Cerebellar cortex (tissue), 1 donor: ENCODE measurements at regions not wholly inside any gene's neighbourhood (a gene's known extent, or its start where the extent isn't known, plus 50 kb on each side); places are given as distances from the start of the nearest gene placed in this dataset.

Experiments
- DNase-seq: peaks from one replicate; pipeline ENCODE4 v3.0.0-alpha.2; 2015; ENCODE audit warnings: low spot score

GRCh38 chr5:2032432-2032831 lies 149.7 kb upstream of the IRX4 start:
- no peak for DNase-seq

DNA sequence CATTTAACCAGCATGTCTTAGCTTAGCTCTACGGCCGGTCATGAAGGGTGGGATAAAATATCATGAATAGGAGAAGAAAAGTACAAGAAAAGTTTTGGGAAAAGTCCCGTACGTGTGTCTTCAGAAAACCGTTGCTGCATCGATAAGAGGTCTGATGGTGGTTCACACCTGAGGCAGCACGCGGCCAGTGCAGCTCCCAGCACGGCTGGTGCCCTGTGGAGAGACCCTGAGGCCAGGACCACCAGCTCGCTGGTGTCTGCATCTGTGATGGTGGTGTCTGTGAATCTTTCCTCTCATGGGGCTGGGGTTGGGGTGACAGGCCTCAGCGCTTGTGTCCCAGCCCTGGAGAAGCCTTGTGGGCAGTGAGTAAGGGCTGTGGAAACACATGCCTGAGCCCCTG lies 148.9 kb upstream of the IRX4 start:
- no peak for DNase-seq

DNA sequence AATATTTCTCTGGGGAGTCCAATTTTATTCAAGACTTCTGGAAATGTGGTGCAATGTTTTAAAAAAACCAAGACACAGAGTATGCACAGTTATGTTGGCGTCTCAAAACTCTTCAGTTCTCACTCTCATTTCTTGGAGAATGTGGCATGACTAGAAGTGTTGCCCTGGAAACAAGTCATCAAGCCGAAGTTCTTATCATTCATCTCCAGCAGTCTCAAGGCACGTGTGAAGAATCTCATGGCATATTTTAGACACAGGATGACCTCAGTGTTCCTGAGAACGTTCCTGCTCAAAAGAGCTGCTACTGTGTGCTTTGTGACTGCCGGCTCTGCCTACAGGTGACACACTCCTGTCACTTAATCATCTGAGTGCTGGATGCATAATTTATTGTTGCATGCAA lies 147.4 kb upstream of the IRX4 start:
- DNase-seq = no peak

GRCh38 chr5:2029206-2029605 lies 146.5 kb upstream of the IRX4 start:
- DNase-seq = no peak

- DNase-seq = no peak
Observed at GRCh38 chr5:2027790-2028189, 145.1 kb upstream of the IRX4 start.

- DNase-seq = no peak
Observed at GRCh38 chr5:2024986-2025721, 142.4 kb upstream of the IRX4 start.

DNA sequence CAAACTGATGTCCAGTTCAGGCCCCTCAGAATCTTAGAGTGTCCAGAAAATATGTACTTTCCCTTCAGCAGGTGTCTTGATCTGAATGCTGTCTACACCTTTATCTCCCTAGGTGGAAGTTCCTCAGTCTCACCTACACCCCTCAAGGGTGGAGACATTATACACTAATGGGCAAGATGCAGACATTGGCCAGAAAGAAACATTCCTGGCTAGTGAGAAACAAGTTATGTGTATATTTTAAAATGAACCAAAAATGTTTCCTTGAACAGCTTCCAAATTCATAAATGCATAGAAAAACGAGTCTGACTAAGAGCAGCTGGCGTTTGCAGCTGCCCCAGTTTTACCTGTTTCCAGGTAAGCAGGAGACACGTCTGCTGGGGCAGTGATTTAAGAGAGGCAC lies 140.5 kb upstream of the IRX4 start:
- no peak for DNase-seq

- DNase-seq = no peak
Observed at GRCh38 chr5:2022436-2022835, 139.7 kb upstream of the IRX4 start.

GRCh38 chr5:2021484-2022176 lies 138.9 kb upstream of the IRX4 start:
- no peak for DNase-seq

GRCh38 chr5:2020730-2021129 lies 138.0 kb upstream of the IRX4 start:
- no peak for DNase-seq

GRCh38 chr5:2019716-2020115 lies 137.0 kb upstream of the IRX4 start:
- no peak for DNase-seq

- DNase-seq = no peak
Observed at GRCh38 chr5:2018390-2018724, 135.6 kb upstream of the IRX4 start.

DNA sequence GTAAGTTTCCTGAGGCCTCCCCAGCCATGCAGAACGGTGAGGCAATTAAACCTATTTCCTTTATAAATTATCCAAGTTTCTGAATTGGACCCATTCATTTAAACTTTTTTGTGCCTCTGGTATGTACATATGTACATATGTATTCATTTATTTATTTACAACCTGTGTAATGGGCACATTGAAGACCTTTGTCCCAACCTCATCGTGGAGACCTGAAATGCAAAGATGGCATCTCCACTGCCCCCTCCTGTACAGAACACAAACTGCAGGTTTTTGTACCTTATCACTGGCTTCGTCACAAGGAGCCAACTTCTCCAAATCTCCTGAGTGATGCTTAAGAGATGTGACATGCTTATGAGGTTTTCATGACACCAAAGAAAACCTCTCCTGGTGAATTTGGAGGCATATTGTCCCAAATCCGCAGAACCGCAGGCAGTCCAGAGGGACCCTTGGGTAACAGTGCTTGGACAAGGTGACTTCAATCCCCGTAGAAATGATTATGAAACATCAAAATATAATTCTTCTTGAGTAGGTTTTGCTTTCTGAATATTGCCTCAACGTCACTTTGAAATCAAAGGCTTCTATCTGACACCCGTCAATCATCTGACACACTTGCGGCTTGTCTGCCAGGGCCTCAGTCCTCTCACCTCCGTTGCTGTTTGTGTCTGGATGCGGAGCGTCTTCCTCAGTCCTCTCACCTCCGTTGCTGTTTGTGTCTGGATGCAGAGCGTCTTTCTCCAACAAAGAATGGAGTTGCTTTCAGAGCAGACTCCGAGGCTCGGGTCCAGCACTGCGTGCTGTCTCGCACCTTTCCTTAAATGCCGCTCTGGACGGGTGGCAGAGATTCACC lies 135.0 kb upstream of the IRX4 start:
- peak; percentile 2 for DNase-seq

DNA sequence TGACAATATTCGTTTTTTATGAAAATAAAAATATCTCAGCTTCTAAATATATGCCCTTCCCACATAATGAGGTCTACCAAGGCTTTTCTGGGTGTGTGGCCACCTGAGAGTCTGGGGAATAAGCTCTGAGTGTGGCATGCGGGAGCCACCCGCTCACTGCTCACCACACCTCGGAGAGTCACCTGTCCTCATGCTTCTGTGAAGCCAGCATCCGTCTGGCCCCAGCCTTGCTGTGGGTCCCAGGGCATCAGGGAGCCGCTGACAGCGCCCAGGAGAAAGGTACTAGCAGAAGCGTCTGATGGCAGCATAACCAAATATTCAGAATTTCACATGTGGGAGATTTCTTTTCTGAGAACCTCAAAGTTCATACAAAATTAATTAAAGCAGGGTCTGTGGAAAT lies 133.2 kb upstream of the IRX4 start:
- no peak for DNase-seq

- no peak for DNase-seq
Observed at GRCh38 chr5:2015124-2015848, 132.6 kb upstream of the IRX4 start.

- no peak for DNase-seq
Observed at GRCh38 chr5:2014058-2014610, 131.4 kb upstream of the IRX4 start.

DNA sequence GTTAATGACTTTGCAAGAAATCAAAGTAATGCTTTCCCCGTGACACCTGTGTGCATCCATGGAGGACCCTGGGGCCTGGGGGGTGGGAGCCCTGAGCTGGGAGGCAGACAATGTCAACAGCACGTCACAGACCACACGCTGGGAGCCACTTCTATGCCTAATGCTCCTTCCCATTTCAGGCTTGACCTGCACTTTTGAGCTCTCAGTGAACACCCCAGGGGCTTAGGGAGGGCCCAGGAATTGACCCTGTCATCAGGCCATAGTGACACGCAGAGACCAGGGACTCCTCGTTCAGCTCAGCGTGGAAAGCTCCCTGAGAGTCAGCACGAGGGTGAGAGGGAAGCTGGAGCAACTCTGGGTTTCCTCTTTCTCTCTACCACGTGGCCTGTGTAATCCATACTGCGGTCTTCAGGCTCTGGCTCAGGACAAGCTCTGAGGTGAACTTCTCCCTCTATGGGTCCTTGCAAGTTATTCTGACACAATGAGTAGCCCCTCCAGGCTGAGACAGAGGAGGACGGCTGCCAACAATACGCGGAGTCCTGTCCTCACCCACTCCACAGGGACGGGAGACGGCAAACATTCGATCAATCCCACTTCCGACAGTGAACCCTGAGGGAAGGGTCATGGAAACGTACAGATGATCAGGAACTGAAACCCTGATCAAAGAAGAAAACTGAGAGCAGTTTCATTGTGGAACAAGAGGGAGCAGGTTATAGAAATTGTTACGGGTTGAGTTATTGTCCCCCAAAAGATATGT lies 130.8 kb upstream of the IRX4 start:
- DNase-seq = no peak

GRCh38 chr5:2012885-2013284 lies 130.2 kb upstream of the IRX4 start:
- DNase-seq = no peak

DNA sequence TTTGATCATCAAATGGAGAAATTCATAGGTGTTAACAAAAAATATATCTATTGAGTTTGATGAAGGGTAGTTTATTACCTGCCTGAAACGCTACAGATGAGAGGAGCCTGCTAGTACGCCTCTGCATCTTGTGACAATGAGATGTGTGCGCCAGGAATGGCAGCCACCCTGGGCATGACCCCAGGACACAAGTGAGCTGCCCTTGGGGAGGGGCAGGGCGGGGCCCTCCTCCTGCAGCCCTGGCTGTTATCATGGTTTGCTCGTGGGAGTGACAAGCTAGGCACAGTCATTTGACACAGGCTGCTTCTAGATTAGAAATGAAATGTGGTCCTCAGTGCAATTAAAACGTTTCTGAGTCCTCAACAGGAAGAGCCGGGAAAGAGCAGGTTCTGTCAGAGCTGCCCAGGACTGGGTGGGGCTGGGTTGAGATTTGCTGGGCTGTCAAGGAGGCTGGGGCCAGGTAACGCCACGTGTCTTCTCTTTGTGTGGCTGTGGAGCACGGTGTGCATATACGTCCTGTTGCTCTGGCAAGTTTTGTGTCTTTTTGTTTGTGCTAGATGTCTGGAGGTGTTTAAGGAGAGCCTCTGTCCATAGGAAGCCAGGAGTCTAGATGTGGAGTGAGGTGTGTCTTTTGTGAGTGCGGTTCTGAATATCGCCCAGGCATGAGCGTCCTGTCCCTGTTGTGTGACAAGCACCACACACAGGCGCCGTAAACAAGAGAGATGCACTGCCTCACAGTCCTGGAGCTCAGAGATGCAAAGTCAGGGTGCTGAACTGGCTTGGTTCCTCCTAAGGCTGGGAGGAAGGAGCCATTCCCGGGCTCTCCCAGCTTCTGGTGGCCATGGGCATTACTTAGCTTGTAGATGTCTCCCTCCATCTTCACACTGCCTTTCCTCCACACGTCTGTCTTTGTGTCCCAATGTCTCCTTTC lies 129.0 kb upstream of the IRX4 start:
- no peak for DNase-seq

GRCh38 chr5:2010940-2011339 lies 128.2 kb upstream of the IRX4 start:
- DNase-seq = no peak
